ENCODE measurements at regions not wholly inside any gene's neighbourhood (a gene's known extent, or its start where the extent isn't known, plus 50 kb on each side); places are given as distances from the start of the nearest gene placed in this dataset.

- Histone ChIP-seq H3K79me2 (ENCODE audit: insufficient read depth, low read length) (no peaks in the 10 kb centered on the region), H3K4me1 (ENCODE audit: insufficient read depth, low read length) (peaks cover 8% of the 10 kb centered on the region; the same call in 1 of the 2 replicates), H4K20me1 (ENCODE audit: insufficient read depth, low read length) (no peaks in the 10 kb centered on the region), H3K4me3 (replicated peaks in 1 of 3; ENCODE audit: insufficient read depth in 1 of 3, low read depth in 2 of 3, low read length in 3 of 3) (no peak overlapping the region), H3K27me3 (ENCODE audit: control insufficient read depth in 1 of 2, insufficient read depth in 2 of 2, low read length in 2 of 2) (peaks cover 0 to 3% of the 10 kb centered on the region in 2 experiments; a peak in 1 of 5 replicates), H3K4me2 (ENCODE audit: low read depth, low read length) (no peak overlapping the region), H3K36me3 (replicated peaks in 1 of 2; ENCODE audit: control insufficient read depth in 1 of 2, insufficient read depth in 2 of 2, low read length in 2 of 2) (no peaks in the 10 kb centered on the region), H3K9ac (ENCODE audit: insufficient read depth, low read depth, low read length) (no peak overlapping the region), H2AFZ (ENCODE audit: low read length) (no peak overlapping the region), H3K27ac (ENCODE audit: extremely low read length, insufficient read depth, low read length) (no peak overlapping the region), H3K9me3 (ENCODE audit: low read length) (no peaks in the 10 kb centered on the region)
- DNase-seq (ENCODE audit: low spot score) = no peak
- POLR2A ChIA-PET = no interaction called here
- WGBS (ENCODE audit: low lambda C conversion rate) = 44% methylated on average over 5 of the region's 5 CpGs
- intact Hi-C loops (cut with micrococcal nuclease; ENCODE audit: unreplicated experiment) (no loop called here), in situ Hi-C loops (cut with HindIII; ENCODE audit: extremely low pct_ligation_motif_present, low pct_unique_long_range_greater_than_20kb) (no loop called here)
- no peak for TF ChIP-seq HNF4A (CRISPR knock-in tag; IDR thresholded peaks at IDR 0.05)
- no peak for TF ChIP-seq ZNF720 (CRISPR knock-in tag; IDR thresholded peaks at IDR 0.05)
- no peak for TF ChIP-seq TBX3 (IDR thresholded peaks at IDR 0.05; ENCODE audit: borderline replicate concordance)
- no peak for TF ChIP-seq KAT8 (CRISPR knock-in tag; IDR thresholded peaks at IDR 0.05)
- BruUV-seq (replicated peaks) = no TSS peak
- CTCF ChIA-PET (ENCODE audit: low intra/inter-chr PET ratio, low total read pairs) = no interaction called here
- FAIRE-seq = no peak
- no peak for ATAC-seq
Observed at GRCh38 chr11:112367895-112368294, 107.2 kb upstream of the PLET1 start.

DNA sequence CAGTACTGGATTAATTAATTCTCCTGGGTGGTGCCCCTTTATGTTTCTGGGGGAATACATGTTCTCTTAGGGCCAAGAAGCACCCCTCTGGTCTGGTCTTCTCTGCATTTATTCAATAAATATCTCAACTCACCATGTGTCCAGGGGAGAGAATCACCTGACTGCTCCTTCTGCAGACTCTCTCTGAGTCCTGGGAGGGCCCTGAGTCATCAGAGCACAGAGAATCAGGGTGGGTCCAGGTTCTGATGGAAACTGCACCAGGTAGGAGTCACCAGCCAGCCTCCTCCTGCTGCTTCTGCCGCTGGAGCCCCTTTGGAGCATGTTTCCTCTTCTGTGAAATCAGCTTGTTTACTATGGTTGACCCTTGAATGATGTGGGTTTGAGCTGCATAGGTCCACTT lies 107.7 kb upstream of the PLET1 start:
- no peak for ATAC-seq
- H3K27ac ChIP-seq (ENCODE audit: extremely low read length, insufficient read depth, low read length) = no peak overlapping the region
- peaks cover 8% of the 10 kb centered on the region; the same call in 1 of the 2 replicates for H3K4me1 ChIP-seq (ENCODE audit: insufficient read depth, low read length)
- no peak for FAIRE-seq
- intact Hi-C loops (cut with micrococcal nuclease; ENCODE audit: unreplicated experiment) (no loop called here), in situ Hi-C loops (cut with HindIII; ENCODE audit: extremely low pct_ligation_motif_present, low pct_unique_long_range_greater_than_20kb) (no loop called here)
- no peak for DNase-seq (ENCODE audit: low spot score)
- no peak overlapping the region for H3K9ac ChIP-seq (ENCODE audit: insufficient read depth, low read depth, low read length)
- TF ChIP-seq ZNF776 (CRISPR knock-in tag; IDR thresholded peaks at IDR 0.05) (no peak), ZNF615 (CRISPR knock-in tag; IDR thresholded peaks at IDR 0.05; ENCODE audit: borderline replicate concordance) (no peak), ZIK1 (CRISPR knock-in tag; IDR thresholded peaks at IDR 0.05; ENCODE audit: borderline replicate concordance, low read depth) (no peak), ZNF766 (CRISPR knock-in tag; IDR thresholded peaks at IDR 0.05; ENCODE audit: borderline replicate concordance) (no peak), RAD51 (IDR thresholded peaks at IDR 0.05; ENCODE audit: borderline replicate concordance) (no peak)
- ChIA-PET POLR2A (no interaction called here), CTCF (ENCODE audit: low intra/inter-chr PET ratio, low total read pairs) (no interaction called here)
- H3K27me3 ChIP-seq (ENCODE audit: control insufficient read depth in 1 of 2, insufficient read depth in 2 of 2, low read length in 2 of 2) = peaks cover 0 to 3% of the 10 kb centered on the region in 2 experiments; a peak in 1 of 5 replicates
- WGBS (ENCODE audit: low lambda C conversion rate) = 0% methylated on average over 1 of the region's 1 CpG
- no peaks in the 10 kb centered on the region for H3K79me2 ChIP-seq (ENCODE audit: insufficient read depth, low read length)
- no peak overlapping the region for H2AFZ ChIP-seq (ENCODE audit: low read length)
- H3K9me3 ChIP-seq (ENCODE audit: low read length) = no peaks in the 10 kb centered on the region
- H3K4me2 ChIP-seq (ENCODE audit: low read depth, low read length) = no peak overlapping the region
- BruUV-seq (replicated peaks) = no TSS peak
- H3K4me3 ChIP-seq (replicated peaks in 1 of 3; ENCODE audit: insufficient read depth in 1 of 3, low read depth in 2 of 3, low read length in 3 of 3) = no peak overlapping the region
- no peaks in the 10 kb centered on the region for H3K36me3 ChIP-seq (replicated peaks in 1 of 2; ENCODE audit: control insufficient read depth in 1 of 2, insufficient read depth in 2 of 2, low read length in 2 of 2)
- no peaks in the 10 kb centered on the region for H4K20me1 ChIP-seq (ENCODE audit: insufficient read depth, low read length)

Data from HepG2 (cell line).